ENCODE measurements at regions not wholly inside any gene's neighbourhood (a gene's known extent, or its start where the extent isn't known, plus 50 kb on each side); places are given as distances from the start of the nearest gene placed in this dataset.

- TF ChIP-seq POLR2AphosphoS5 (IDR thresholded peaks at IDR 0.05) (no peak), POLR2A (IDR thresholded peaks at IDR 0.05) (no peak), EP300 (IDR thresholded peaks at IDR 0.05) (no peak)
- TF ChIP-seq, protein P1, sequence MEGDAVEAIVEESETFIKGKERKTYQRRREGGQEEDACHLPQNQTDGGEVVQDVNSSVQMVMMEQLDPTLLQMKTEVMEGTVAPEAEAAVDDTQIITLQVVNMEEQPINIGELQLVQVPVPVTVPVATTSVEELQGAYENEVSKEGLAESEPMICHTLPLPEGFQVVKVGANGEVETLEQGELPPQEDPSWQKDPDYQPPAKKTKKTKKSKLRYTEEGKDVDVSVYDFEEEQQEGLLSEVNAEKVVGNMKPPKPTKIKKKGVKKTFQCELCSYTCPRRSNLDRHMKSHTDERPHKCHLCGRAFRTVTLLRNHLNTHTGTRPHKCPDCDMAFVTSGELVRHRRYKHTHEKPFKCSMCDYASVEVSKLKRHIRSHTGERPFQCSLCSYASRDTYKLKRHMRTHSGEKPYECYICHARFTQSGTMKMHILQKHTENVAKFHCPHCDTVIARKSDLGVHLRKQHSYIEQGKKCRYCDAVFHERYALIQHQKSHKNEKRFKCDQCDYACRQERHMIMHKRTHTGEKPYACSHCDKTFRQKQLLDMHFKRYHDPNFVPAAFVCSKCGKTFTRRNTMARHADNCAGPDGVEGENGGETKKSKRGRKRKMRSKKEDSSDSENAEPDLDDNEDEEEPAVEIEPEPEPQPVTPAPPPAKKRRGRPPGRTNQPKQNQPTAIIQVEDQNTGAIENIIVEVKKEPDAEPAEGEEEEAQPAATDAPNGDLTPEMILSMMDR (IDR thresholded peaks at IDR 0.05), result no peak
These were observed 158.2 kb upstream of the RAP2B start for GRCh38 chr3:153003862-153004261.
